NCI-H1105 (cell line): ENCODE measurements at regions not wholly inside any gene's neighbourhood (a gene's known extent, or its start where the extent isn't known, plus 50 kb on each side); places are given as distances from the start of the nearest gene placed in this dataset.

Experiments
- DNase-seq: peaks from one replicate; lab custom pipeline; 2025; lab: John Stamatoyannopoulos, UW

GRCh38 chr13:91167706-91168385, 179.6 kb upstream of the MIR17HG start:
- no peak for DNase-seq

- no peak for DNase-seq
Measured at GRCh38 chr13:91168386-91168711, 179.1 kb upstream of the MIR17HG start.

- no peak for DNase-seq
Measured at GRCh38 chr13:91169321-91170050, 178.0 kb upstream of the MIR17HG start.

- DNase-seq = no peak
Measured at GRCh38 chr13:91172160-91172559, 175.3 kb upstream of the MIR17HG start.

- no peak for DNase-seq
Measured at GRCh38 chr13:91174886-91175501, 172.5 kb upstream of the MIR17HG start.

- no peak for DNase-seq
Measured at GRCh38 chr13:91178099-91178498, 169.4 kb upstream of the MIR17HG start.

GRCh38 chr13:91181892-91182291, 165.6 kb upstream of the MIR17HG start:
- DNase-seq = no peak

GRCh38 chr13:91184244-91184926, 163.1 kb upstream of the MIR17HG start:
- no peak for DNase-seq

- no peak for DNase-seq
Measured at GRCh38 chr13:91185294-91185863, 162.1 kb upstream of the MIR17HG start.

- no peak for DNase-seq
Measured at GRCh38 chr13:91187522-91187921, 160.0 kb upstream of the MIR17HG start.

- DNase-seq = no peak
Measured at GRCh38 chr13:91189506-91189905, 158.0 kb upstream of the MIR17HG start.

GRCh38 chr13:91193358-91193757, 154.1 kb upstream of the MIR17HG start:
- DNase-seq = no peak

GRCh38 chr13:91195789-91196188, 151.7 kb upstream of the MIR17HG start:
- DNase-seq = no peak

GRCh38 chr13:91196958-91197357, 150.5 kb upstream of the MIR17HG start:
- no peak for DNase-seq

GRCh38 chr13:91199866-91200265, 147.6 kb upstream of the MIR17HG start:
- DNase-seq = no peak

- no peak for DNase-seq
Measured at GRCh38 chr13:91200486-91200885, 147.0 kb upstream of the MIR17HG start.

- DNase-seq = no peak
Measured at GRCh38 chr13:91203430-91203829, 144.1 kb upstream of the MIR17HG start.

GRCh38 chr13:91207261-91207660, 140.2 kb upstream of the MIR17HG start:
- DNase-seq = no peak

- no peak for DNase-seq
Measured at GRCh38 chr13:91211510-91211909, 136.0 kb upstream of the MIR17HG start.

GRCh38 chr13:91212231-91212630, 135.3 kb upstream of the MIR17HG start:
- no peak for DNase-seq

- no peak for DNase-seq
Measured at GRCh38 chr13:91214031-91214430, 133.5 kb upstream of the MIR17HG start.

- no peak for DNase-seq
Measured at GRCh38 chr13:91216928-91217700, 130.4 kb upstream of the MIR17HG start.
